ENCODE measurements at regions not wholly inside any gene's neighbourhood (a gene's known extent, or its start where the extent isn't known, plus 50 kb on each side); places are given as distances from the start of the nearest gene placed in this dataset.

- Histone ChIP-seq H3K27me3 (no peaks in the 10 kb centered on the region), H3K4me1 (no peaks in the 10 kb centered on the region), H3K36me3 (no peaks in the 10 kb centered on the region), H3K9me3 (no peaks in the 10 kb centered on the region), H3K4me3 (no peak overlapping the region), H3K27ac (no peak overlapping the region)
- WGBS, 2 donors: 88 to 93% methylated on average over 3 of the region's 3 CpGs
- DNase-seq (no peak), ATAC-seq (no peak)
- no peak for TF ChIP-seq CTCF (IDR thresholded peaks at IDR 0.05)
- intact Hi-C loops (cut with DNase I): no loop called here
Measured at GRCh38 chr7:42378149-42378548, 141.1 kb upstream of the GLI3 start.

GRCh38 chr7:42373285-42373684 lies 136.3 kb upstream of the GLI3 start:
- DNase-seq: no peak
- Histone ChIP-seq H3K9me3 (peaks cover 0 to 12% (median 0%) of the 10 kb centered on the region in 11 donors), H3K27me3 (no peaks in the 10 kb centered on the region), H3K27ac (no peak overlapping the region), H3K4me1 (no peaks in the 10 kb centered on the region), H3K36me3 (no peaks in the 10 kb centered on the region), H3K4me3 (no peak overlapping the region)
- ATAC-seq: no peak
- WGBS, 2 donors: 82 to 89% methylated on average over 1 of the region's 1 CpG
- TF ChIP-seq CTCF (IDR thresholded peaks at IDR 0.05): no peak
- intact Hi-C loops (cut with DNase I): no loop called here

GRCh38 chr7:42372479-42372878 lies 135.5 kb upstream of the GLI3 start:
- intact Hi-C loops (cut with DNase I): no loop called here
- peaks cover 0 to 20% (median 4%) of the 10 kb centered on the region in 11 donors for H3K9me3 ChIP-seq
- H3K27ac ChIP-seq: no peak overlapping the region
- H3K27me3 ChIP-seq: no peaks in the 10 kb centered on the region
- TF ChIP-seq CTCF (IDR thresholded peaks at IDR 0.05): no peak
- 55% methylated on average over 3 of the region's 3 CpGs for WGBS, 2 donors
- no peak overlapping the region for H3K4me3 ChIP-seq
- no peak for DNase-seq
- ATAC-seq: no peak
- H3K36me3 ChIP-seq: no peaks in the 10 kb centered on the region
- no peaks in the 10 kb centered on the region for H3K4me1 ChIP-seq

- Histone ChIP-seq H3K4me1 (no peaks in the 10 kb centered on the region), H3K27me3 (no peaks in the 10 kb centered on the region), H3K4me3 (no peak overlapping the region), H3K27ac (no peak overlapping the region), H3K9me3 (peaks cover 0 to 18% (median 6%) of the 10 kb centered on the region in 11 donors), H3K36me3 (no peaks in the 10 kb centered on the region)
- DNase-seq (no peak), ATAC-seq (no peak)
- TF ChIP-seq CTCF (IDR thresholded peaks at IDR 0.05): no peak
- intact Hi-C loops (cut with DNase I): no loop called here
- WGBS, 2 donors: 57 to 75% methylated on average over 1 of the region's 1 CpG
Measured at GRCh38 chr7:42359946-42360345, 122.9 kb upstream of the GLI3 start.

Measured in heart right ventricle (tissue), 16 donors.